GM12872 (cell line): ENCODE measurements at regions not wholly inside any gene's neighbourhood (a gene's known extent, or its start where the extent isn't known, plus 50 kb on each side); places are given as distances from the start of the nearest gene placed in this dataset.

Experiments
- CTCF ChIP-seq: IDR thresholded peaks from 3 replicates; pipeline ENCODE4 v1.5.1; 2011; ENCODE audit warnings: low read depth, mild to moderate bottlenecking, low read length, moderate library complexity; ENCODE audit not compliant: insufficient read depth

GRCh38 chr12:40573024-40573423, 119.2 kb upstream of the CNTN1 start:
- TF ChIP-seq CTCF, result no peak

- no peak for TF ChIP-seq CTCF
These were observed 116.3 kb upstream of the CNTN1 start for GRCh38 chr12:40575987-40576386.

GRCh38 chr12:40577834-40578233, 114.4 kb upstream of the CNTN1 start:
- no peak for TF ChIP-seq CTCF

- TF ChIP-seq CTCF, result no peak
These were observed 112.6 kb upstream of the CNTN1 start for GRCh38 chr12:40579687-40580086.

- TF ChIP-seq CTCF, result no peak
These were observed 111.9 kb upstream of the CNTN1 start for GRCh38 chr12:40580346-40580745.

- no peak for TF ChIP-seq CTCF
These were observed 110.3 kb upstream of the CNTN1 start for GRCh38 chr12:40581889-40582288.

GRCh38 chr12:40583743-40584142, 108.5 kb upstream of the CNTN1 start:
- no peak for TF ChIP-seq CTCF

GRCh38 chr12:40584763-40585162, 107.5 kb upstream of the CNTN1 start:
- no peak for TF ChIP-seq CTCF
